ENCODE measurements at regions not wholly inside any gene's neighbourhood (a gene's known extent, or its start where the extent isn't known, plus 50 kb on each side); places are given as distances from the start of the nearest gene placed in this dataset.

DNA sequence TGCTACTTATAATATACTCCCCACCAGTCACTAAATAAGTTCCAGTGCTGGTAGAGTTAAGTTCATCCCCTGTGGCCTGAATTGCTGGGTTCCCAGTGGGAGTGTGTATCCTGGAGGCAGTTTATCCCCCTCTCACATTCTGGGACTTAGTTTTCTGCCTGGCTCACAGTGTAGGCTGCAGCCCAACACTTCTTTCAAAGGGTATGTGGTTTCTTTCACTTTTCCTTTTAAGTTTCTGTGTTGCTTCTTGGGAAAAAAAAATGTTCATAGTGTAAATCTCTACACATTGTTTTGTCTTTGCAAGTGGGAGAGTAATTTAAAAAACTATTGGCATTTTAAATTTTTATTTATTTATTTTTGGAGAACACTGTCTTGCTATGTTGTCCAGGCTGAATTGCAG, 85.5 kb downstream of the XIST start:
- TF ChIP-seq CEBPB (IDR thresholded peaks at IDR 0.05; ENCODE audit: low read depth, low read length), result no peak
- TF ChIP-seq, protein P1, sequence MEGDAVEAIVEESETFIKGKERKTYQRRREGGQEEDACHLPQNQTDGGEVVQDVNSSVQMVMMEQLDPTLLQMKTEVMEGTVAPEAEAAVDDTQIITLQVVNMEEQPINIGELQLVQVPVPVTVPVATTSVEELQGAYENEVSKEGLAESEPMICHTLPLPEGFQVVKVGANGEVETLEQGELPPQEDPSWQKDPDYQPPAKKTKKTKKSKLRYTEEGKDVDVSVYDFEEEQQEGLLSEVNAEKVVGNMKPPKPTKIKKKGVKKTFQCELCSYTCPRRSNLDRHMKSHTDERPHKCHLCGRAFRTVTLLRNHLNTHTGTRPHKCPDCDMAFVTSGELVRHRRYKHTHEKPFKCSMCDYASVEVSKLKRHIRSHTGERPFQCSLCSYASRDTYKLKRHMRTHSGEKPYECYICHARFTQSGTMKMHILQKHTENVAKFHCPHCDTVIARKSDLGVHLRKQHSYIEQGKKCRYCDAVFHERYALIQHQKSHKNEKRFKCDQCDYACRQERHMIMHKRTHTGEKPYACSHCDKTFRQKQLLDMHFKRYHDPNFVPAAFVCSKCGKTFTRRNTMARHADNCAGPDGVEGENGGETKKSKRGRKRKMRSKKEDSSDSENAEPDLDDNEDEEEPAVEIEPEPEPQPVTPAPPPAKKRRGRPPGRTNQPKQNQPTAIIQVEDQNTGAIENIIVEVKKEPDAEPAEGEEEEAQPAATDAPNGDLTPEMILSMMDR (conservative IDR thresholded peaks at IDR 0.05; ENCODE audit: low read depth, low read length), result no peak
- no peak for TF ChIP-seq RAD21 (IDR thresholded peaks at IDR 0.05; ENCODE audit: low read length)
- TF ChIP-seq, protein P2, sequence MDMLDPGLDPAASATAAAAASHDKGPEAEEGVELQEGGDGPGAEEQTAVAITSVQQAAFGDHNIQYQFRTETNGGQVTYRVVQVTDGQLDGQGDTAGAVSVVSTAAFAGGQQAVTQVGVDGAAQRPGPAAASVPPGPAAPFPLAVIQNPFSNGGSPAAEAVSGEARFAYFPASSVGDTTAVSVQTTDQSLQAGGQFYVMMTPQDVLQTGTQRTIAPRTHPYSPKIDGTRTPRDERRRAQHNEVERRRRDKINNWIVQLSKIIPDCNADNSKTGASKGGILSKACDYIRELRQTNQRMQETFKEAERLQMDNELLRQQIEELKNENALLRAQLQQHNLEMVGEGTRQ (IDR thresholded peaks at IDR 0.05; ENCODE audit: low read depth, low read length), result no peak
- no peak for TF ChIP-seq POLR2A (IDR thresholded peaks at IDR 0.05; ENCODE audit: low read depth, low read length)
- TF ChIP-seq NFE2L2 (IDR thresholded peaks at IDR 0.05; ENCODE audit: low read depth, low read length), result no peak
- TF ChIP-seq RFX5 (IDR thresholded peaks at IDR 0.05; ENCODE audit: low read depth, low read length), result no peak
- no peak for TF ChIP-seq FOS (IDR thresholded peaks at IDR 0.05; ENCODE audit: low read depth, low read length)
- TF ChIP-seq CHD1 (IDR thresholded peaks at IDR 0.05; ENCODE audit: low read depth, low read length), result no peak
- no peak for TF ChIP-seq SMC3 (IDR thresholded peaks at IDR 0.05; ENCODE audit: low read depth, low read length)
- TF ChIP-seq, protein P3, sequence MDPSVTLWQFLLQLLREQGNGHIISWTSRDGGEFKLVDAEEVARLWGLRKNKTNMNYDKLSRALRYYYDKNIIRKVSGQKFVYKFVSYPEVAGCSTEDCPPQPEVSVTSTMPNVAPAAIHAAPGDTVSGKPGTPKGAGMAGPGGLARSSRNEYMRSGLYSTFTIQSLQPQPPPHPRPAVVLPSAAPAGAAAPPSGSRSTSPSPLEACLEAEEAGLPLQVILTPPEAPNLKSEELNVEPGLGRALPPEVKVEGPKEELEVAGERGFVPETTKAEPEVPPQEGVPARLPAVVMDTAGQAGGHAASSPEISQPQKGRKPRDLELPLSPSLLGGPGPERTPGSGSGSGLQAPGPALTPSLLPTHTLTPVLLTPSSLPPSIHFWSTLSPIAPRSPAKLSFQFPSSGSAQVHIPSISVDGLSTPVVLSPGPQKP (IDR thresholded peaks at IDR 0.05; ENCODE audit: borderline replicate concordance, low read depth, low read length), result no peak
- no peak for TF ChIP-seq MAZ (IDR thresholded peaks at IDR 0.05; ENCODE audit: borderline replicate concordance, low read depth, low read length)

Data from IMR-90 (cell line).